Neural cell (in vitro differentiated cells): ENCODE measurements at regions not wholly inside any gene's neighbourhood (a gene's known extent, or its start where the extent isn't known, plus 50 kb on each side); places are given as distances from the start of the nearest gene placed in this dataset.

ENCODE experiments used
- H2AFZ ChIP-seq: fragments of 200-600, 300-800 bp; sonication (generic), shearing (Covaris generic); 2 replicates; pipeline ENCODE4 v1.6.0; 2014; ENCODE audit warnings: low read depth, mild to moderate bottlenecking, antibody characterized with exemption, low read length, moderate library complexity
- H3F3A ChIP-seq: fragments of 200-600 bp; shearing (Covaris generic); 2 replicates; pipeline ENCODE4 v1.6.1; 2016; ENCODE audit warnings: mild to moderate bottlenecking, moderate library complexity, mixed read lengths, antibody characterized with exemption, low read length; ENCODE audit not compliant: insufficient read depth, poor library complexity, severe bottlenecking
- H3K27ac ChIP-seq: fragments of 200-600, 300-800 bp; sonication (generic), shearing (Covaris generic); 2 replicates; pipeline ENCODE4 v1.5.1; 2014; ENCODE audit warnings: mild to moderate bottlenecking, low read length, moderate library complexity
- H3K27me3 ChIP-seq: fragments of 300-800, 200-600 bp; sonication (generic), shearing (Covaris generic); 2 replicates; pipeline ENCODE4 v1.6.0; 2014; ENCODE audit warnings: mild to moderate bottlenecking, low read depth, low read length, moderate library complexity; ENCODE audit not compliant: insufficient read depth
- H3K36me3 ChIP-seq: fragments of 300-800, 200-600 bp; sonication (generic), shearing (Covaris generic); 2 replicates; pipeline ENCODE4 v1.5.1; 2014; ENCODE audit warnings: mild to moderate bottlenecking, antibody characterized with exemption, low read length, moderate library complexity; ENCODE audit not compliant: insufficient read depth
- H3K4me2 ChIP-seq: fragments of 300-800, 200-600 bp; sonication (generic), shearing (Covaris generic); 2 replicates; pipeline ENCODE4 v1.6.0; 2014; ENCODE audit warnings: mild to moderate bottlenecking, low read length
- H3K4me3 ChIP-seq: fragments of 300-800, 200-600 bp; sonication (generic), shearing (Covaris generic); 2 replicates; pipeline ENCODE4 v1.5.1; 2014; ENCODE audit warnings: mild to moderate bottlenecking, low read length, moderate library complexity
- H3K79me2 ChIP-seq: fragments of 200-600 bp; shearing (Covaris generic); replicated peaks from 2 replicates; pipeline ENCODE4 v1.6.0; 2014; ENCODE audit warnings: mild to moderate bottlenecking, low read length, moderate library complexity; ENCODE audit not compliant: insufficient read depth
- H3K9ac ChIP-seq: fragments of 300-800, 200-600 bp; sonication (generic), shearing (Covaris generic); 2 replicates; pipeline ENCODE4 v1.6.1; 2016; ENCODE audit warnings: mild to moderate bottlenecking, low read length, mixed read lengths
- H3K9me2 ChIP-seq: fragments of 200-600 bp; shearing (Covaris generic); 2 replicates; pipeline ENCODE4 v1.6.1; 2016; ENCODE audit warnings: mild to moderate bottlenecking, low read length, mixed read lengths; ENCODE audit not compliant: insufficient read depth
- H3K9me3 ChIP-seq: fragments of 200-600, 300-800 bp; sonication (generic), shearing (Covaris generic); 2 replicates; pipeline ENCODE4 v1.6.1; 2016; ENCODE audit warnings: mild to moderate bottlenecking, mixed run types, low read length, moderate library complexity, mixed read lengths
- H4K20me1 ChIP-seq: fragments of 200-600 bp; shearing (Covaris generic); 2 replicates; pipeline ENCODE4 v1.6.1; 2016; ENCODE audit warnings: mild to moderate bottlenecking, mixed run types; ENCODE audit not compliant: insufficient read depth
- EP300 ChIP-seq: fragments of 450-650 bp; conservative IDR thresholded peaks from 2 replicates; pipeline ENCODE4 v1.6.1; 2014; ENCODE audit warnings: antibody characterized with exemption, mild to moderate bottlenecking, moderate library complexity; ENCODE audit not compliant: poor library complexity, severe bottlenecking
- EZH2 ChIP-seq: fragments of 200-600, 300-800 bp; shearing (Covaris generic), sonication (generic); IDR thresholded peaks from 2 replicates; pipeline ENCODE4 v1.6.1; 2014; ENCODE audit warnings: antibody characterized with exemption, low read length, borderline replicate concordance, mild to moderate bottlenecking; ENCODE audit not compliant: insufficient read depth, poor library complexity, severe bottlenecking
- MXI1 ChIP-seq: fragments of 450-650 bp; conservative IDR thresholded peaks from 2 replicates; pipeline ENCODE4 v1.6.1; 2014; ENCODE audit warnings: antibody characterized with exemption, mild to moderate bottlenecking; ENCODE audit not compliant: poor library complexity, severe bottlenecking
- POLR2AphosphoS5 ChIP-seq: IDR thresholded peaks from 2 replicates; pipeline ENCODE4 v1.6.1; 2012
- RAD21 ChIP-seq: fragments of 450-650 bp; conservative IDR thresholded peaks from 2 replicates; pipeline ENCODE4 v1.6.1; 2014; ENCODE audit warnings: antibody characterized with exemption, mild to moderate bottlenecking, moderate library complexity
- SMC3 ChIP-seq: fragments of 450-650 bp; conservative IDR thresholded peaks from 2 replicates; pipeline ENCODE4 v1.6.1; 2014; ENCODE audit warnings: antibody characterized with exemption, mild to moderate bottlenecking, moderate library complexity; ENCODE audit not compliant: poor library complexity
- TAF1 ChIP-seq: IDR thresholded peaks from 2 replicates; pipeline ENCODE4 v1.6.1; 2012; ENCODE audit warnings: low read depth
- TF ChIP-seq, protein P1 (sequence below): IDR thresholded peaks from 2 replicates; pipeline ENCODE4 v1.6.1; 2012; ENCODE audit warnings: borderline replicate concordance
- TF ChIP-seq, protein P2 (sequence below): fragments of 450-650 bp; IDR thresholded peaks from 2 replicates; pipeline ENCODE4 v1.5.1; 2014; ENCODE audit warnings: antibody characterized with exemption, mild to moderate bottlenecking, moderate library complexity; ENCODE audit not compliant: poor library complexity, severe bottlenecking

DNA sequence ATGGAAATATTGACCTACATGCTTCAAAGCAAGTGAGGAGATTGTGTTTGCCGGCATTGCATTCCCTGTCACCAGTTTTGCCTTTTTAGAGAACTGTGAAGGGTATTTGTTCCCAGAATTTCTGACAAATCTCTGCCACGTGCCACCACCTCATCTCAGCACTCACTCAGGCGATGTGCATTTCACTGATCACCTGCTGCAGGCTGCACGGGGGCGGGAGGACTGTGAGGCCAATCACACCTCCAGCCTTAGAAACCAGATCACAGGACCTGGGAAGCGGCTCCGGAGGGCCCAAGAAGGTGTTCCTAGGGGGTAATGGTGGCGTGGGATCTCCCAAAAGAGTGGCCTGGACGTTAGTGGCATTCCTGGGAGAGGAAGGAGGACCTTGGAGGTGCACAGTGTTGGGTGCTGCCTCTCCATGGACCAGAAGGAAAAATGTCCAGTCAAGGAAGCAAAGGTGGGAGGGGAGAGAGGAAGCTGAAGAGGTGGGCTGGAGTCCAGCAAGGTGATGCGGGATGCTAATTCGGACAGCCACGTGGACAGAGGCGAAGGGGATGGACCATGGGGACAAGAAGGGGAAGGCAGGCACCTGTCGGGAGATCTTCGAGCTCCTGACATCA, 63.6 kb upstream of the OLFM1 start:
- Histone ChIP-seq H3K9ac (no peak overlapping the region), H3K27ac (no peak overlapping the region), H3F3A (no peaks in the 10 kb centered on the region), H3K4me2 (no peak overlapping the region), H3K27me3 (no peaks in the 10 kb centered on the region), H3K9me2 (no peaks in the 10 kb centered on the region), H3K36me3 (no peaks in the 10 kb centered on the region), H2AFZ (no peak overlapping the region), H3K79me2 (no peaks in the 10 kb centered on the region), H3K9me3 (no peaks in the 10 kb centered on the region), H3K4me3 (no peak overlapping the region), H4K20me1 (no peaks in the 10 kb centered on the region)
- TF ChIP-seq, protein P1, sequence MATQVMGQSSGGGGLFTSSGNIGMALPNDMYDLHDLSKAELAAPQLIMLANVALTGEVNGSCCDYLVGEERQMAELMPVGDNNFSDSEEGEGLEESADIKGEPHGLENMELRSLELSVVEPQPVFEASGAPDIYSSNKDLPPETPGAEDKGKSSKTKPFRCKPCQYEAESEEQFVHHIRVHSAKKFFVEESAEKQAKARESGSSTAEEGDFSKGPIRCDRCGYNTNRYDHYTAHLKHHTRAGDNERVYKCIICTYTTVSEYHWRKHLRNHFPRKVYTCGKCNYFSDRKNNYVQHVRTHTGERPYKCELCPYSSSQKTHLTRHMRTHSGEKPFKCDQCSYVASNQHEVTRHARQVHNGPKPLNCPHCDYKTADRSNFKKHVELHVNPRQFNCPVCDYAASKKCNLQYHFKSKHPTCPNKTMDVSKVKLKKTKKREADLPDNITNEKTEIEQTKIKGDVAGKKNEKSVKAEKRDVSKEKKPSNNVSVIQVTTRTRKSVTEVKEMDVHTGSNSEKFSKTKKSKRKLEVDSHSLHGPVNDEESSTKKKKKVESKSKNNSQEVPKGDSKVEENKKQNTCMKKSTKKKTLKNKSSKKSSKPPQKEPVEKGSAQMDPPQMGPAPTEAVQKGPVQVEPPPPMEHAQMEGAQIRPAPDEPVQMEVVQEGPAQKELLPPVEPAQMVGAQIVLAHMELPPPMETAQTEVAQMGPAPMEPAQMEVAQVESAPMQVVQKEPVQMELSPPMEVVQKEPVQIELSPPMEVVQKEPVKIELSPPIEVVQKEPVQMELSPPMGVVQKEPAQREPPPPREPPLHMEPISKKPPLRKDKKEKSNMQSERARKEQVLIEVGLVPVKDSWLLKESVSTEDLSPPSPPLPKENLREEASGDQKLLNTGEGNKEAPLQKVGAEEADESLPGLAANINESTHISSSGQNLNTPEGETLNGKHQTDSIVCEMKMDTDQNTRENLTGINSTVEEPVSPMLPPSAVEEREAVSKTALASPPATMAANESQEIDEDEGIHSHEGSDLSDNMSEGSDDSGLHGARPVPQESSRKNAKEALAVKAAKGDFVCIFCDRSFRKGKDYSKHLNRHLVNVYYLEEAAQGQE: no peak
- TF ChIP-seq TAF1: no peak
- TF ChIP-seq MXI1: no peak
- no peak for TF ChIP-seq EP300
- TF ChIP-seq POLR2AphosphoS5: no peak
- TF ChIP-seq SMC3: no peak
- TF ChIP-seq EZH2: no peak
- TF ChIP-seq, protein P2, sequence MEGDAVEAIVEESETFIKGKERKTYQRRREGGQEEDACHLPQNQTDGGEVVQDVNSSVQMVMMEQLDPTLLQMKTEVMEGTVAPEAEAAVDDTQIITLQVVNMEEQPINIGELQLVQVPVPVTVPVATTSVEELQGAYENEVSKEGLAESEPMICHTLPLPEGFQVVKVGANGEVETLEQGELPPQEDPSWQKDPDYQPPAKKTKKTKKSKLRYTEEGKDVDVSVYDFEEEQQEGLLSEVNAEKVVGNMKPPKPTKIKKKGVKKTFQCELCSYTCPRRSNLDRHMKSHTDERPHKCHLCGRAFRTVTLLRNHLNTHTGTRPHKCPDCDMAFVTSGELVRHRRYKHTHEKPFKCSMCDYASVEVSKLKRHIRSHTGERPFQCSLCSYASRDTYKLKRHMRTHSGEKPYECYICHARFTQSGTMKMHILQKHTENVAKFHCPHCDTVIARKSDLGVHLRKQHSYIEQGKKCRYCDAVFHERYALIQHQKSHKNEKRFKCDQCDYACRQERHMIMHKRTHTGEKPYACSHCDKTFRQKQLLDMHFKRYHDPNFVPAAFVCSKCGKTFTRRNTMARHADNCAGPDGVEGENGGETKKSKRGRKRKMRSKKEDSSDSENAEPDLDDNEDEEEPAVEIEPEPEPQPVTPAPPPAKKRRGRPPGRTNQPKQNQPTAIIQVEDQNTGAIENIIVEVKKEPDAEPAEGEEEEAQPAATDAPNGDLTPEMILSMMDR: no peak
- TF ChIP-seq RAD21: no peak

DNA sequence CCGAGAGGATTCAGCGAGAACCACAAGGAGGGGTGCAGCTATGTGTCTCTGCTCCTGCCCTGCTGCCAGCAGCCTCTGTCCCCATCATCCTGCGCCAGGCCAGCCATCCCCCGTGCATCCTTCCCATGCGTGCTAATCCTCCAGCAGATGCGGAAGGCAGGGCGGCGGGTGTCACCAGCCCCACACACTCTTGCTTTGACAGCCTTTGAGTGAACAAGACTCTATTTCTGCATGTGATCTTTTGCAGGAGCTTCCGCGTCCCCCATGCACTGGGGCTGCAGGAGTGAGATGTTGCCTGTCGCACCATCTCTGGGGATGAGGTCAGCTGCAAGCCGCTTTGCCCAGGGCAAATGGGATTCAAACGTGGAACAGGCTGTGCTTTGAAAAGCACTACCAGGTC, 58.0 kb upstream of the OLFM1 start:
- Histone ChIP-seq H3K27ac (no peak overlapping the region), H3K9me3 (no peaks in the 10 kb centered on the region), H3K9ac (no peak overlapping the region), H3K27me3 (no peaks in the 10 kb centered on the region), H3K9me2 (no peaks in the 10 kb centered on the region), H3F3A (no peaks in the 10 kb centered on the region), H3K79me2 (no peaks in the 10 kb centered on the region), H3K36me3 (no peaks in the 10 kb centered on the region), H3K4me2 (no peak overlapping the region), H3K4me3 (no peak overlapping the region), H2AFZ (no peak overlapping the region), H4K20me1 (no peaks in the 10 kb centered on the region)
- TF ChIP-seq EP300 (peak; percentile 39), MXI1 (no peak), POLR2AphosphoS5 (no peak)
- TF ChIP-seq, protein P2: no peak
